ENCODE measurements at regions not wholly inside any gene's neighbourhood (a gene's known extent, or its start where the extent isn't known, plus 50 kb on each side); places are given as distances from the start of the nearest gene placed in this dataset.

GRCh38 chr20:11772226-11772730, 145.4 kb upstream of the BTBD3 start:
- no CpG with 5 or more reads among the region's 2 CpGs for WGBS (ENCODE audit: insufficient coverage)
- H3K9me3 ChIP-seq (ENCODE audit: control insufficient read depth, insufficient read depth, low read length), result peaks cover 4% of the 10 kb centered on the region
- DNase-seq (ENCODE audit: low read depth in 4 of 6, low spot score in 6 of 6), result no peak
- no peaks in the 10 kb centered on the region for H3K27me3 ChIP-seq (ENCODE audit: control insufficient read depth, insufficient read depth, low read length)
- no peak overlapping the region for H3K27ac ChIP-seq (ENCODE audit: low read depth, low read length)
- H3K36me3 ChIP-seq (ENCODE audit: control insufficient read depth, insufficient read depth, low read length), result no peaks in the 10 kb centered on the region
- peaks cover under 1% of the 10 kb centered on the region for H3K4me1 ChIP-seq (ENCODE audit: control insufficient read depth, insufficient read depth, low read length)
- H3K4me3 ChIP-seq (ENCODE audit: low read depth, low read length), result no peak overlapping the region

- Histone ChIP-seq H3K9me3 (ENCODE audit: control insufficient read depth, insufficient read depth, low read length) (peaks cover 4% of the 10 kb centered on the region), H3K36me3 (ENCODE audit: control insufficient read depth, insufficient read depth, low read length) (no peaks in the 10 kb centered on the region), H3K4me1 (ENCODE audit: control insufficient read depth, insufficient read depth, low read length) (no peaks in the 10 kb centered on the region), H3K27me3 (ENCODE audit: control insufficient read depth, insufficient read depth, low read length) (no peaks in the 10 kb centered on the region), H3K27ac (ENCODE audit: low read depth, low read length) (no peak overlapping the region), H3K4me3 (ENCODE audit: low read depth, low read length) (no peak overlapping the region)
- DNase-seq (ENCODE audit: low read depth in 4 of 6, low spot score in 6 of 6), result no peak
- WGBS (ENCODE audit: insufficient coverage), result no CpG with 5 or more reads among the region's 2 CpGs
Observed at GRCh38 chr20:11776687-11777086, 141.0 kb upstream of the BTBD3 start.

- no peak overlapping the region for H3K27ac ChIP-seq (ENCODE audit: low read depth, low read length)
- H3K9me3 ChIP-seq (ENCODE audit: control insufficient read depth, insufficient read depth, low read length), result peaks cover 4% of the 10 kb centered on the region
- WGBS (ENCODE audit: insufficient coverage), result 43% methylated on average over 12 of the region's 14 CpGs
- H3K4me1 ChIP-seq (ENCODE audit: control insufficient read depth, insufficient read depth, low read length), result no peaks in the 10 kb centered on the region
- no peaks in the 10 kb centered on the region for H3K36me3 ChIP-seq (ENCODE audit: control insufficient read depth, insufficient read depth, low read length)
- no peaks in the 10 kb centered on the region for H3K27me3 ChIP-seq (ENCODE audit: control insufficient read depth, insufficient read depth, low read length)
- peak in 2 of 6 donors; percentile 54 to 55 for DNase-seq (ENCODE audit: low read depth in 4 of 6, low spot score in 6 of 6)
- H3K4me3 ChIP-seq (ENCODE audit: low read depth, low read length), result no peak overlapping the region
Observed at GRCh38 chr20:11777387-11778205, 140.1 kb upstream of the BTBD3 start.

- no peak overlapping the region for H3K4me3 ChIP-seq (ENCODE audit: low read depth, low read length)
- DNase-seq (ENCODE audit: low read depth in 4 of 6, low spot score in 6 of 6), result no peak
Observed at GRCh38 chr20:11778206-11778570, 139.5 kb upstream of the BTBD3 start.

GRCh38 chr20:11780765-11781369, 136.8 kb upstream of the BTBD3 start:
- no peak overlapping the region for H3K27ac ChIP-seq (ENCODE audit: low read depth, low read length)
- no CpG with 5 or more reads among the region's 2 CpGs for WGBS (ENCODE audit: insufficient coverage)
- no peak for DNase-seq (ENCODE audit: low read depth in 4 of 6, low spot score in 6 of 6)
- no peaks in the 10 kb centered on the region for H3K4me1 ChIP-seq (ENCODE audit: control insufficient read depth, insufficient read depth, low read length)
- H3K9me3 ChIP-seq (ENCODE audit: control insufficient read depth, insufficient read depth, low read length), result no peaks in the 10 kb centered on the region
- no peaks in the 10 kb centered on the region for H3K36me3 ChIP-seq (ENCODE audit: control insufficient read depth, insufficient read depth, low read length)
- H3K4me3 ChIP-seq (ENCODE audit: low read depth, low read length), result no peak overlapping the region
- no peaks in the 10 kb centered on the region for H3K27me3 ChIP-seq (ENCODE audit: control insufficient read depth, insufficient read depth, low read length)

More at GRCh38 chr20:11778206-11778570, 139.5 kb upstream of the BTBD3 start:
- no peaks in the 10 kb centered on the region for H3K4me1 ChIP-seq (ENCODE audit: control insufficient read depth, insufficient read depth, low read length)
- WGBS (ENCODE audit: insufficient coverage), result no CpG with 5 or more reads among the region's 5 CpGs
- no peaks in the 10 kb centered on the region for H3K36me3 ChIP-seq (ENCODE audit: control insufficient read depth, insufficient read depth, low read length)
- H3K9me3 ChIP-seq (ENCODE audit: control insufficient read depth, insufficient read depth, low read length), result peaks cover 4% of the 10 kb centered on the region
- H3K27me3 ChIP-seq (ENCODE audit: control insufficient read depth, insufficient read depth, low read length), result no peaks in the 10 kb centered on the region
- no peak overlapping the region for H3K27ac ChIP-seq (ENCODE audit: low read depth, low read length)

- WGBS (ENCODE audit: insufficient coverage), result 63% methylated on average over 3 of the region's 6 CpGs
- Histone ChIP-seq H3K4me1 (ENCODE audit: control insufficient read depth, insufficient read depth, low read length) (no peaks in the 10 kb centered on the region), H3K27me3 (ENCODE audit: control insufficient read depth, insufficient read depth, low read length) (no peaks in the 10 kb centered on the region), H3K27ac (ENCODE audit: low read depth, low read length) (no peak overlapping the region), H3K9me3 (ENCODE audit: control insufficient read depth, insufficient read depth, low read length) (no peaks in the 10 kb centered on the region), H3K4me3 (ENCODE audit: low read depth, low read length) (no peak overlapping the region), H3K36me3 (ENCODE audit: control insufficient read depth, insufficient read depth, low read length) (no peaks in the 10 kb centered on the region)
- DNase-seq (ENCODE audit: low read depth in 4 of 6, low spot score in 6 of 6), result no peak
Observed at GRCh38 chr20:11783102-11783850, 134.4 kb upstream of the BTBD3 start.

GRCh38 chr20:11785885-11786507, 131.7 kb upstream of the BTBD3 start:
- DNase-seq (ENCODE audit: low read depth in 4 of 6, low spot score in 6 of 6), result no peak
- H3K4me3 ChIP-seq (ENCODE audit: low read depth, low read length), result no peak overlapping the region
- H3K27ac ChIP-seq (ENCODE audit: low read depth, low read length), result no peak overlapping the region
- no peaks in the 10 kb centered on the region for H3K9me3 ChIP-seq (ENCODE audit: control insufficient read depth, insufficient read depth, low read length)
- 81% methylated on average over 3 of the region's 4 CpGs for WGBS (ENCODE audit: insufficient coverage)
- no peaks in the 10 kb centered on the region for H3K4me1 ChIP-seq (ENCODE audit: control insufficient read depth, insufficient read depth, low read length)
- no peaks in the 10 kb centered on the region for H3K27me3 ChIP-seq (ENCODE audit: control insufficient read depth, insufficient read depth, low read length)
- H3K36me3 ChIP-seq (ENCODE audit: control insufficient read depth, insufficient read depth, low read length), result no peaks in the 10 kb centered on the region

GRCh38 chr20:11790046-11790445, 127.6 kb upstream of the BTBD3 start:
- H3K27me3 ChIP-seq (ENCODE audit: control insufficient read depth, insufficient read depth, low read length), result no peaks in the 10 kb centered on the region
- no peaks in the 10 kb centered on the region for H3K4me1 ChIP-seq (ENCODE audit: control insufficient read depth, insufficient read depth, low read length)
- H3K4me3 ChIP-seq (ENCODE audit: low read depth, low read length), result no peak overlapping the region
- DNase-seq (ENCODE audit: low read depth in 4 of 6, low spot score in 6 of 6), result no peak
- no peaks in the 10 kb centered on the region for H3K36me3 ChIP-seq (ENCODE audit: control insufficient read depth, insufficient read depth, low read length)
- no CpG with 5 or more reads among the region's 1 CpG for WGBS (ENCODE audit: insufficient coverage)
- no peaks in the 10 kb centered on the region for H3K9me3 ChIP-seq (ENCODE audit: control insufficient read depth, insufficient read depth, low read length)
- no peak overlapping the region for H3K27ac ChIP-seq (ENCODE audit: low read depth, low read length)

GRCh38 chr20:11791316-11791715, 126.4 kb upstream of the BTBD3 start:
- no peak overlapping the region for H3K4me3 ChIP-seq (ENCODE audit: low read depth, low read length)
- 87% methylated on average over 2 of the region's 2 CpGs for WGBS (ENCODE audit: insufficient coverage)
- no peaks in the 10 kb centered on the region for H3K36me3 ChIP-seq (ENCODE audit: control insufficient read depth, insufficient read depth, low read length)
- no peaks in the 10 kb centered on the region for H3K27me3 ChIP-seq (ENCODE audit: control insufficient read depth, insufficient read depth, low read length)
- no peak for DNase-seq (ENCODE audit: low read depth in 4 of 6, low spot score in 6 of 6)
- no peak overlapping the region for H3K27ac ChIP-seq (ENCODE audit: low read depth, low read length)
- H3K9me3 ChIP-seq (ENCODE audit: control insufficient read depth, insufficient read depth, low read length), result no peaks in the 10 kb centered on the region
- no peaks in the 10 kb centered on the region for H3K4me1 ChIP-seq (ENCODE audit: control insufficient read depth, insufficient read depth, low read length)

Measured in spinal cord (tissue), 9 donors.